Embryonic facial prominence (tissue), 1 donor: ENCODE measurements at regions not wholly inside any gene's neighbourhood (a gene's known extent, or its start where the extent isn't known, plus 50 kb on each side); places are given as distances from the start of the nearest gene placed in this dataset.

Experiments used
- DNase-seq: peaks from one replicate; pipeline ENCODE4 v3.0.0-alpha.2; 2016; ENCODE audit errors: extremely low spot score

- DNase-seq = no peak
Observed at GRCh38 chr1:82452096-82452495, 651.4 kb downstream of the ADGRL2 start.

- no peak for DNase-seq
Observed at GRCh38 chr1:82451191-82451590, 650.5 kb downstream of the ADGRL2 start.

GRCh38 chr1:82449506-82450057 is 648.8 kb downstream of the ADGRL2 start:
- no peak for DNase-seq

GRCh38 chr1:82446955-82447354 is 646.2 kb downstream of the ADGRL2 start:
- DNase-seq = no peak

GRCh38 chr1:82446236-82446635 is 645.5 kb downstream of the ADGRL2 start:
- no peak for DNase-seq

GRCh38 chr1:82445827-82446226 is 645.1 kb downstream of the ADGRL2 start:
- DNase-seq = no peak

GRCh38 chr1:82445132-82445531 is 644.4 kb downstream of the ADGRL2 start:
- DNase-seq = no peak

GRCh38 chr1:82441402-82441801 is 640.7 kb downstream of the ADGRL2 start:
- no peak for DNase-seq

GRCh38 chr1:82423174-82423815 is 622.6 kb downstream of the ADGRL2 start:
- DNase-seq = no peak

GRCh38 chr1:82421782-82422181 is 621.0 kb downstream of the ADGRL2 start:
- no peak for DNase-seq

GRCh38 chr1:82420584-82420983 is 619.9 kb downstream of the ADGRL2 start:
- DNase-seq = no peak

GRCh38 chr1:82411605-82412004 is 610.9 kb downstream of the ADGRL2 start:
- no peak for DNase-seq

GRCh38 chr1:82405333-82405732 is 604.6 kb downstream of the ADGRL2 start:
- DNase-seq = no peak

- no peak for DNase-seq
Observed at GRCh38 chr1:82401116-82401515, 600.4 kb downstream of the ADGRL2 start.

GRCh38 chr1:82400521-82400920 is 599.8 kb downstream of the ADGRL2 start:
- no peak for DNase-seq

GRCh38 chr1:82399093-82399492 is 598.4 kb downstream of the ADGRL2 start:
- no peak for DNase-seq

- DNase-seq = no peak
Observed at GRCh38 chr1:82398357-82398756, 597.6 kb downstream of the ADGRL2 start.

GRCh38 chr1:82395440-82395839 is 594.7 kb downstream of the ADGRL2 start:
- DNase-seq = no peak

- no peak for DNase-seq
Observed at GRCh38 chr1:82392946-82393345, 592.2 kb downstream of the ADGRL2 start.

GRCh38 chr1:82392513-82392912 is 591.8 kb downstream of the ADGRL2 start:
- DNase-seq = no peak

GRCh38 chr1:82391712-82392111 is 591.0 kb downstream of the ADGRL2 start:
- no peak for DNase-seq

- no peak for DNase-seq
Observed at GRCh38 chr1:82390627-82391026, 589.9 kb downstream of the ADGRL2 start.

GRCh38 chr1:82388679-82389078 is 587.9 kb downstream of the ADGRL2 start:
- no peak for DNase-seq

- no peak for DNase-seq
Observed at GRCh38 chr1:82387012-82387366, 586.3 kb downstream of the ADGRL2 start.
